AG08396 (cell line): ENCODE measurements at regions not wholly inside any gene's neighbourhood (a gene's known extent, or its start where the extent isn't known, plus 50 kb on each side); places are given as distances from the start of the nearest gene placed in this dataset.
A peak's percentile ranks its signal among the peaks of the same experiment; 100 is the strongest.

Source experiments
- DNase-seq: peaks from one replicate; pipeline ENCODE4 v3.0.0; 2012; ENCODE audit warnings: low spot score, mixed read lengths

GRCh38 chr20:50301165-50301564 is 110.5 kb downstream of the CEBPB start:
- no peak for DNase-seq

- no peak for DNase-seq
These were observed 111.1 kb downstream of the CEBPB start for GRCh38 chr20:50301712-50302111.

- peak; percentile 59 for DNase-seq
These were observed 111.9 kb downstream of the CEBPB start for GRCh38 chr20:50302341-50303057.

GRCh38 chr20:50303573-50304500 is 113.2 kb downstream of the CEBPB start:
- DNase-seq: peak; percentile 49

- peak; percentile 77 for DNase-seq
These were observed 113.8 kb downstream of the CEBPB start for GRCh38 chr20:50304501-50304856.

GRCh38 chr20:50304923-50305635 is 114.4 kb downstream of the CEBPB start:
- peak; percentile 92 for DNase-seq

GRCh38 chr20:50305636-50306477 is 115.2 kb downstream of the CEBPB start:
- no peak for DNase-seq

- no peak for DNase-seq
These were observed 116.1 kb downstream of the CEBPB start for GRCh38 chr20:50306478-50307423.

- DNase-seq: no peak
These were observed 117.5 kb downstream of the CEBPB start for GRCh38 chr20:50308166-50308512.

- DNase-seq: peak; percentile 90
These were observed 118.1 kb downstream of the CEBPB start for GRCh38 chr20:50308513-50309279.

- DNase-seq: no peak
These were observed 118.7 kb downstream of the CEBPB start for GRCh38 chr20:50309280-50309763.

GRCh38 chr20:50309764-50310672 is 119.4 kb downstream of the CEBPB start:
- no peak for DNase-seq

- DNase-seq: no peak
These were observed 120.0 kb downstream of the CEBPB start for GRCh38 chr20:50310673-50311051.

GRCh38 chr20:50311308-50312001 is 120.8 kb downstream of the CEBPB start:
- no peak for DNase-seq

- no peak for DNase-seq
These were observed 121.5 kb downstream of the CEBPB start for GRCh38 chr20:50312002-50312681.

- peak; percentile 71 for DNase-seq
These were observed 122.3 kb downstream of the CEBPB start for GRCh38 chr20:50312682-50313521.

GRCh38 chr20:50313522-50313820 is 122.8 kb downstream of the CEBPB start:
- DNase-seq: no peak
